B cell (primary cell): ENCODE measurements at regions not wholly inside any gene's neighbourhood (a gene's known extent, or its start where the extent isn't known, plus 50 kb on each side); places are given as distances from the start of the nearest gene placed in this dataset.

Source experiments
- EZH2 ChIP-seq: IDR thresholded peaks from 2 replicates; pipeline ENCODE4 v1.6.1; 2012; ENCODE audit warnings: borderline replicate concordance, low read depth, mild to moderate bottlenecking, moderate library complexity, low read length; ENCODE audit not compliant: insufficient read depth, poor library complexity, severe bottlenecking
- TF ChIP-seq, protein P1 (sequence below): fragments of 200-600 bp; IDR thresholded peaks from one replicate; pipeline ENCODE4 v1.8.0; 2022; ENCODE audit warnings: antibody characterized with exemption, mild to moderate bottlenecking

DNA sequence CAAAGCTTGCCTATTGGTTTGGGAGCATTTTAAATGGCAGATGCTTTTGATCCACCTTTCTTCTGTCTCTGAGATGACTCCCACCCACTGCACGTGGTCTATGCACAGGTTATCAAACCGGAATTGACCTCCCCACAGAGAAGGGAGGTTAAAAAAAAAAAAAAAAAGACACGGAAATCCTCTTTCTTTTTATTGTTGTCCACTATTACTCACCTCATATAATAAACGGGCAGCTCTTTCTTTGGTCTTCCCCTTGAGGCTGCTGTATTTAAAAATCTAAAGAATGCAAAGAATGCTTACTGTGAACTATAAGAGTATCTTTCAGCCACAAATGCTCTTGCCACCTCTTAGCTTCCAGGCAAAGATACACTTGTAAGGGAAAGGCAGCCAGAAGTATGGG is 329.7 kb downstream of the NDFIP2 start:
- TF ChIP-seq, protein P1, sequence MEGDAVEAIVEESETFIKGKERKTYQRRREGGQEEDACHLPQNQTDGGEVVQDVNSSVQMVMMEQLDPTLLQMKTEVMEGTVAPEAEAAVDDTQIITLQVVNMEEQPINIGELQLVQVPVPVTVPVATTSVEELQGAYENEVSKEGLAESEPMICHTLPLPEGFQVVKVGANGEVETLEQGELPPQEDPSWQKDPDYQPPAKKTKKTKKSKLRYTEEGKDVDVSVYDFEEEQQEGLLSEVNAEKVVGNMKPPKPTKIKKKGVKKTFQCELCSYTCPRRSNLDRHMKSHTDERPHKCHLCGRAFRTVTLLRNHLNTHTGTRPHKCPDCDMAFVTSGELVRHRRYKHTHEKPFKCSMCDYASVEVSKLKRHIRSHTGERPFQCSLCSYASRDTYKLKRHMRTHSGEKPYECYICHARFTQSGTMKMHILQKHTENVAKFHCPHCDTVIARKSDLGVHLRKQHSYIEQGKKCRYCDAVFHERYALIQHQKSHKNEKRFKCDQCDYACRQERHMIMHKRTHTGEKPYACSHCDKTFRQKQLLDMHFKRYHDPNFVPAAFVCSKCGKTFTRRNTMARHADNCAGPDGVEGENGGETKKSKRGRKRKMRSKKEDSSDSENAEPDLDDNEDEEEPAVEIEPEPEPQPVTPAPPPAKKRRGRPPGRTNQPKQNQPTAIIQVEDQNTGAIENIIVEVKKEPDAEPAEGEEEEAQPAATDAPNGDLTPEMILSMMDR = no peak
- no peak for TF ChIP-seq EZH2
